ENCODE measurements at regions not wholly inside any gene's neighbourhood (a gene's known extent, or its start where the extent isn't known, plus 50 kb on each side); places are given as distances from the start of the nearest gene placed in this dataset.

- no peak for TF ChIP-seq CTCF (IDR thresholded peaks at IDR 0.05; ENCODE audit: low read length, missing control alignments)
These were observed 931.5 kb upstream of the EPHA7 start for GRCh38 chr6:94350833-94351232.

GRCh38 chr6:94349227-94349626 lies 929.9 kb upstream of the EPHA7 start:
- TF ChIP-seq CTCF (IDR thresholded peaks at IDR 0.05; ENCODE audit: low read length, missing control alignments), result no peak
- no peak for DNase-seq (ENCODE audit: low read depth)
- no peak overlapping the region for H3K4me3 ChIP-seq (replicated peaks; ENCODE audit: low read depth, low read length)

More at GRCh38 chr6:94350833-94351232, 931.5 kb upstream of the EPHA7 start:
- no peak overlapping the region for H3K4me3 ChIP-seq (replicated peaks; ENCODE audit: low read depth, low read length)
- no peak for DNase-seq (ENCODE audit: low read depth)

GRCh38 chr6:94344866-94345265 lies 925.5 kb upstream of the EPHA7 start:
- DNase-seq (ENCODE audit: low read depth), result no peak
- H3K4me3 ChIP-seq (replicated peaks; ENCODE audit: low read depth, low read length), result no peak overlapping the region
- TF ChIP-seq CTCF (IDR thresholded peaks at IDR 0.05; ENCODE audit: low read length, missing control alignments), result no peak

GRCh38 chr6:94341173-94341572 lies 921.8 kb upstream of the EPHA7 start:
- H3K4me3 ChIP-seq (replicated peaks; ENCODE audit: low read depth, low read length), result no peak overlapping the region
- no peak for TF ChIP-seq CTCF (IDR thresholded peaks at IDR 0.05; ENCODE audit: low read length, missing control alignments)
- no peak for DNase-seq (ENCODE audit: low read depth)

GRCh38 chr6:94323853-94324252 lies 904.5 kb upstream of the EPHA7 start:
- TF ChIP-seq CTCF (IDR thresholded peaks at IDR 0.05; ENCODE audit: low read length, missing control alignments), result no peak
- peak; percentile 1 for DNase-seq (ENCODE audit: low read depth)
- H3K4me3 ChIP-seq (replicated peaks; ENCODE audit: low read depth, low read length), result no peak overlapping the region

- TF ChIP-seq CTCF (IDR thresholded peaks at IDR 0.05; ENCODE audit: low read length, missing control alignments), result no peak
- no peak overlapping the region for H3K4me3 ChIP-seq (replicated peaks; ENCODE audit: low read depth, low read length)
- DNase-seq (ENCODE audit: low read depth), result no peak
These were observed 881.2 kb upstream of the EPHA7 start for GRCh38 chr6:94300424-94301144.

- H3K4me3 ChIP-seq (replicated peaks; ENCODE audit: low read depth, low read length), result no peak overlapping the region
- TF ChIP-seq CTCF (IDR thresholded peaks at IDR 0.05; ENCODE audit: low read length, missing control alignments), result no peak
- DNase-seq (ENCODE audit: low read depth), result no peak
These were observed 869.8 kb upstream of the EPHA7 start for GRCh38 chr6:94289131-94289530.

Measured in fibroblast of pulmonary artery (primary cell).